Activated CD4-positive, alpha-beta T cell treated with anti-CD3 and anti-CD28 coated beads, Interleukin-2, Interleukin-4, amounts not matched to agents 100 ng/mL and 50 ng/mL, durations not matched to agents 16 hours and 8 hours (primary cell): ENCODE measurements at regions not wholly inside any gene's neighbourhood (a gene's known extent, or its start where the extent isn't known, plus 50 kb on each side); places are given as distances from the start of the nearest gene placed in this dataset.
"Not testable (repeated sequence)": the region's sequence is repeated elsewhere in the genome, so short reads cannot be mapped to it uniquely, and the experiment has no call there.

ENCODE experiments used
- DNase-seq: peaks from one replicate; pipeline ENCODE4 v3.0.0-alpha.2; 2020; ENCODE audit warnings: low spot score

DNA sequence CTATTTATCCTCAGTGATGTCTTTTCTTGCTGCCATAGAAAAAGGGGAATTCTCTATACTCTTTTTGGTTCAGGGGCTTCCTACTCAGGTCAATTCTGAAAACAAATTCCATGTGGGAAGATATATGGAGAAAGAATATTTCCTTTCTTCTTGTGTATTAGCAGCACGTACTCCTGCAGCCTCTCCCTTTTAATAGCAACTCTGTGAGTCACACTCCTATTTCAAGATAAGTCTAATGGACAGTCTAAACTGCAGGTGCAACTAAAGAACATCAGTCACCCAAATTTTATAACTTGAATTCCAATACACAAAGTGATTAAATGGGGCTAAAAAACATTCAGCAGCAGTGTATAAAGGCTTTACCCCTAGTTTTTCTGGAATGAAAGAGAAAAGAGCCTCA is 942.2 kb downstream of the CNTNAP5 start:
- DNase-seq, result no peak

DNA sequence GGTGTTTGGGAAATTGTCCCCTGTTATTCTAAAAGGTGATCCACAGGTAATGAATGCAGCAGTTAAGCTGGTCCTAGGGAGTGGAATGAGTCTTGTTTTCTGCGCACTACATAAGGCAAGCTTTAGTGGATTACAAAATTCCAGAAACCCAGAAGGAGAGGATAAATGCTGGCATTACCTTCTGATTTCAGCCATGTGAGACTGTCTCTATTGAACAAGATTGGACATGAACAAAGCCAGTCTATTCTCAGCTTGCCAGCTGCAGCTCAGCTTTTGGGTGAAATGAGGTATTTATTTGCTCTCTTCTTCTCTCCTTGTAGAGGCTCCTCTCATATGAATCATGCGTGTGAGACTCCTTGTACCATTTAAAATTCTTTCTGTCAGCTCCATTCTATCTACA is 944.9 kb downstream of the CNTNAP5 start:
- no peak for DNase-seq

DNA sequence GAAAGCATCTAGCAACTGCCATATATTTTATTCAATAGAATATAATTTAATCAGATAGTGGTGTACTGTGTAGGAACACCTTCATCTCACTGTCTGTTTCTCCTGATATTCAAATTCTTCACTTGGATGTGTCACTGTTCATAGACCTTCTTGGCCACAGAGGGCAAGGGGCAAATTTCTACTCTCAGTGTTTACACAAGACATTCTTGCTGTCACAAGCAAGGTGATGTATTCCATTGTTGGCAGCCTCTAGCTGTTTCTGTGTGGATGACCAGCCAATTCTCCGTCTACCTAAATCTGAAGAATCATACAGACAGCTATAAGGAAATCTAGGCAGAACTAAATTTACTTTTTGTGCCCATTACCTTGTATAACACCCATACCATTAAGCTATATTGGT is 948.3 kb downstream of the CNTNAP5 start:
- DNase-seq, result no peak

DNA sequence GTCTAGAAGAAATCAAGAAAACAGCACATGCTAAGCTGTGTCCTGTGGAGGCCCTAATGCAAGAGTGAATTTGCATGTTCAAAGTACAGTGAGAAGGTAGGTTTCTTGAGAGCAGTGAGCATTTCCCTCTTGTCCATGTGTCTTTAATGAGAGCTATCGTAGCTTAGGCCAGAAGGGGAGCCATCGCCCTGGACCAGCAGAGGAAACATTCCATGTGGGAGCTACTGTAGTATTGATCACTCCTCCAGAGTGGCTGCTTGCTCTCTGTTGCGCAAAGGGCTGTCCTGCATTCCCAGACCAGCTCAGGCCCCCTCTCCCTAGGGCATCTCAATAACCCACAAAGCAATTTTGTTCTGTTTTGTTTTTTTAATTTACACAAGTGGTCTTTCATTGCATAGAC is 950.1 kb downstream of the CNTNAP5 start:
- no peak for DNase-seq

DNA sequence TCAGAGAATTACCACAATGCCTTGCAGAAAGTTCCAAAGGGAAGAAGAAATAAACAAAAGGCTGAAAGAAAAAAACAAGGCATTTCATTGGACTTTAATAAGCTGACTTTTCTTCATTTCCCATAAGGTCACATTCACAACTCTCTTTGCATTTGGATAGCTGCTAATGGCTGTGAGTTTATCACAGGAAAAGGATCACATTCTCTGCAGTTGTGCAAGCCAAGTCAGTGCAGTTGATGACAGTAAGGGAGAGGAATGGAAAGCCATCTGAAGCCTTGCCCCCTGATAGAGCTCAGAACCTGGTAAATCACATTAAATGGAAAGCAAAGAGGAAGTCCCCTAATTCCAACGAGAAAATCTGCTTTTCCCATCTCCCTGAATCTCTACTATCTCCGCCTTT is 950.6 kb downstream of the CNTNAP5 start:
- no peak for DNase-seq

DNA sequence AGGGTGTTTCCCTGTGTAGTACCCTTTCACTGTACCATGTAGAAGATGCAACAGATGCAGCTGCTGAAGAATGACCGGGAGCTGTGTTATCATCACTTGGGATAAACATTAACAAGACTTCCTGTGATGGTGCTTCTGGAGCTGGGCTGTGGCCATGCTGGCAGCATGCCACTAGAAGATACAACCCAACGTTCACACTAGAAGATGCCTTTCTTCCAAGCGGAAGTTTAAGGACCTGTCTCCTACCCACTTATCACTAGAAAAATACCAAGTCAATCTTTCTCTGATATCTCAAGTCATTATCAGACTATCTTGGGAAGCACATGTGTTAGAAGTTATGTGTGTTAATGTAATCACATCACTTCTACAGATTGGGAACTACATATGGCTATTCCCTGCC is 953.5 kb downstream of the CNTNAP5 start:
- DNase-seq, result no peak

DNA sequence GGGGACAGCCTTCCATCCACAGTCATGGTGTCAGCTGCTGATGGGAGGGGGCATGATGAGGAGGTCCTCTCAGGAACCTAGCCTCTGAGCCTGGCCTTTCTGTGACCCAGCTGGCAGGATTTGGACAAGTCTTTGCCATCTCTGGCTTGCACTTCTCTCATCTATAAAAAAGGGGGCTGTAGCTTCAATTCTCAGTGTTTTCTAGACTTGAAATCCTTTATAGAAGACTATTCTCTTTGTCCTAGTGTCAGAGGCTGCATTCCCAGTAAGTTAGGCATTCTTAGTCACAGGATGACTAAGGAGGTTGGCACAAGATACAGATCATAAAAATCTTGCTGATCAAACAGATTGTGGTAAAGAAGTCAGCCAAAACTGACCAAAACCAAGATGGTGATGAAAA is 958.5 kb downstream of the CNTNAP5 start:
- DNase-seq, result no peak

DNA sequence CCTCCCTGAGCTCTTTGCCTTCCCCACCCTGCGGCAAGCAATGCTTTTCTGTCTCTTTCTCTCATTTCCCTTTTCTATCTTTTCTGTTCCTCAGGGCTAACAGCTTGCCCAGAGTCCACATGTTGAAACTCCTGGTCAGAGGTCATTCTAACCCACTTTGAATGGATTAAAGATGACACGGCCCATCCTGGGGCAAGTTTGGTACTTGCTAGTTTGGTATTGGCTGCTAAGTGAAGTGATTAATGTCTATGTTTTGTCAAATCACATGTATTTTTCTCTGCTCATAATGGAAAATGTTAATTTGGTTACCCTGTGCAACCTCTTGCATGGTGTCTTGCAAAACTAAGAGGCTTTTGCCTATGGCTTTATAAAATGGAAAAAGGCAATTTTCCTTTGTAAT is 960.2 kb downstream of the CNTNAP5 start:
- DNase-seq, result no peak

DNA sequence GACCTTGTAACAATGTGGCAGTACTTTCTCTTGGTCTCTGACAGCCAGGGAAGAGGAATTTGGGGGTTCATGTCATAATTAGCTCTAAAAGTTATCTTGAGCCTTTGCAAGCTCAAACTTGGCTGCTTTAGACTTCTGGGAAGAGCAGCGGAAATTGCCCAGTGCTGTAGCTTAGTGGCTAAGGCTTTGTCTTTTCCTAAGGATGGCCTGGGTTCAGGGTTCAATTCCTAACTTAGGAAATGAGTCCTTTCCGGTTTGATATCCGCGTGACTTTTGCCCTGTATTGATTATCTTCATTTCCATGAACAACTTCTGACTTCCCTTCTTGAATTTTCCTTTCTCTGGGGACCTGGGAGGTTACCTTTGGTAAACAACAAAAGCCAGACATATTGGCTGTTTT is 961.0 kb downstream of the CNTNAP5 start:
- DNase-seq, result no peak

DNA sequence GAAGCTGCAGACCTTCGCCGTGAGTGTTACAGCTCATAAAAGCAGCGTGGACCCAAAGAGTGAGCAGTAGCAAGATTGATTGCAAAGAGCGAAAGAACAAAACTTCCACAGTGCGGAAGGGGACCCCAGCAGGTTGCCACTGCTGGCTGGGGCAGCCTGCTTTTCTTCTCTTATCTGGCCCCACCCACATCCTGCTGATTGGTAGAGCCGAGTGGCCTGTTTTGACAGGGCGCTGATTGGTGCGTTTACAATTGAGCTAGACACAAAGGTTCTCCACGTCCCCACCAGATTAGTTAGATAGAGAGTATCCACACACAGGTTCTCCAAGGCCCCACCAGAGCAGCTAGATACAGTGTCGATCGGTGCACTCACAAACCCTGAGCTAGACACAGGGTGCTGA is 961.8 kb downstream of the CNTNAP5 start:
- DNase-seq, result not testable (repeated sequence)

DNA sequence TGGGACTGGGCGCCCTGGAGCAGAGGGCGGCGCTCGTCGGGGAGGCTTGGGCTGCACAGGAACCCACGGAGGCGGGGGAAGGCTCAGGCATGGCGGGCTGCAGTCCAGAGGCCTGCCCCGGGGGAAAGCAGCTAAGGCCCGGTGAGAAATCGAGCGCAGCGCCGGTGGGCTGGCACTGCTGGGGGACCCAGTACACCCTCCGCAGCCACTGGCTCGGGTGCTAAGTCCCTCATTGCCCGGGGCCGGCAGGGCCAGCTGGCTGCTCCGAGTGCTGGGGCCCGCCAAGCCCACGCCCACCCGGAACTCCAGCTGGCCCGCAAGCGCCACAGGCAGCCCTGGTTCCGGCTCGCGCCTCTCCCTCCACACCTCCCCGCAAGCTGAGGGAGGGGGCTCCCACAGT is 962.3 kb downstream of the CNTNAP5 start:
- DNase-seq, result not testable (repeated sequence)

DNA sequence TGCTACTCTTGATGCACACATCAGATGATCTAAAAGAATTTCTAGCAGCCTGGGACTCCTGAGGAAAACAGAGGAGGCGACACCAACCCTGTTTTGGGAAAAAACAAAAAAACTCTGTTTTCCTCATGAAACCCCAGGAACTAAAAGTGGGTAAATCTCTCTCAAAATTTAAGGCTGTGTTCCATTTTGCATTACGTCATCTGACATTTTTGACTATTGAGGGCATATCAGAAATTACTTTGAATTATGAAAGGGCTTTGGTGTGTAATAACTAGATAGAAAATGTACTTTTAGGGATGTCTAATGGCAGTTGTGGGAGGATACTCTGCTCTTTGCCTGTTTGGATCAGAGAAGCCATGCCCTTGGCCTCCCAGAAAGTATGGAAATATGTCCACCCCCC is 963.0 kb downstream of the CNTNAP5 start:
- DNase-seq, result no peak

DNA sequence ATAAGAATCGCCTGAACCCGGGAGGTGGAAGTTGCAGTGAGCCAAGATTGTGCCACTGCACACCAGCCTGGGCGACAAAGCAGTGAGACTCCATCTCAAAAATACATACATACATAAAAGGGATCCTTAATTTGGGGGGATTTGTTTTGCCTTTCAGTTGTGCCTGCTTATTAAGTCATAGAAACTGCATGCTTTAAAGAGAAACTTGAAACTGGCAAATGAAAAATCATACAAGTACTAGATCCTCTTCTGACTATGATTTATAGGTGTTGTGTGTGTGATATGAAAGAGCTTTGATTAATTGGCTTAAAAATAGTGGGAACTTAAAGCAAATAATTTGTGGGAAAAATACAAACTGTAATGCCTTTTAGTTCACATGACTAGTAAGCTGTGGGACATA is 963.7 kb downstream of the CNTNAP5 start:
- no peak for DNase-seq

DNA sequence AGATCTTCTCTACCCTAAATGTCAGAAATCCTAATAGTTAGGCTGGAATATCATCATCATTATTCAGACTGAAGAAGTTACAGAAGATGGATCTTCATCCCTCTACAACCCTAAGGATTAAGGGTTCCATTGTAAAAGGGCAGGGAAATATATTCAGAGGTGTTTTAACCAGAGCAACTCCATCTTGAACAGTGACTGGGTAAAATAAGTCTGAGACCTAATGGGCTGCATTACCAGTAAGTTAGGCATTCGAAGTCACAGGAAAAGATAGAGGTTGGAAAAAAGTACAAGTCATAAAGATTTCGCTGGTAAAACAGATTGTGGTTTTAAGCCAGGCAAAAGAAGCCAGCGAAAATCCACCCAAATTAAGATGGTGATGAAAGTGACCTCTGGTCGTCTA is 968.7 kb downstream of the CNTNAP5 start:
- no peak for DNase-seq

DNA sequence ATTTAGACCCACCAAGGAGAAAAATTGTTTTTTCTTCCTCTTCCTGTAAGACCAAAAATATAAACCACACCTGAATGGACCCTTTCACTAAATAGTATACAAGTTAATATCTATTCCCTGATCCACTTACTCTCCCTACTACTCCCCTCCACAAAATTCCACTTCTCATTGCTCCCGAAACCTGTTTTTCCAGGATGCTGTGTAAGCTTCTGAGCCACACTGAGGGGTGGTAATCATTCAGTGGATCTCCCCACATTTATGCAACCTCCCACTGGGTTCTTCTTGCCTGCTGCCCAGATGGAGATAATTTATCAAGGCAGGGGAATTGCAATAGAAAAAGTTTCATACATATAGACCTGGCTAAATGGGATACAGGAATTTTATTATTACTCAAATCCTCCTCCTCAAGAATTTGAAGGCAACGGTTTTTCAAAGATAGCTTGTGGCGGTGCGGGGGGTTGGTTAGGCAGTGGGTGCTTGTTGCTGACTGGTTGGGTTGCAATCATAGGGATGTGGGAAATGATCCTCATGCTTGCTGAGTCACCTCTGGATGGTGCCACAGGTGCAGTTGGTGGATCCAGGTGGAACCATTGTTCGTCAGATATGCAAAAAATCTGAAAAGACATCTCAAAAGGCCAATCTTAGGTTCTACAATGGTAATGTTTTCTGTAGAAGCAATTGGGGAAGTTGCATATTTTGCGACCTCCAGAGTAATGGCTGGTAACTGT is 970.3 kb downstream of the CNTNAP5 start:
- no peak for DNase-seq

DNA sequence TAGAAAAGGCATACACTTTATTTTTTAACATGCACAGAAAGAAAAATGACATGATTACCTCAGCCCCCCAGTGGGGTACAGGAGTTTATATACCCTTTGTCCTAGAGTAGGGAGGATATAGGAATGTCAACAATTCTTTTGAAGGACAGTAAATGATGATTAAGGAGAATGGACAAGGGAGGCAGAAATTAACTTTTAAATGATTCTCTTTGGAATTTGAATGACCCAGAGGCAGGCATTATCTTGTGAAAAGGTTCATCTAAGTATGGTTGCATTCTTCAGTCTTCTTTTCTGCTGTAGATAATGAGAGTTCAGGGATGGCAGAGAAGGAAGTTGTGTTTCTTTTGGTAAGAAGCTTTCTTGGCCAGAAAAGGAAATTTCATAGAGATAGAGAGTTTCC is 971.3 kb downstream of the CNTNAP5 start:
- no peak for DNase-seq

DNA sequence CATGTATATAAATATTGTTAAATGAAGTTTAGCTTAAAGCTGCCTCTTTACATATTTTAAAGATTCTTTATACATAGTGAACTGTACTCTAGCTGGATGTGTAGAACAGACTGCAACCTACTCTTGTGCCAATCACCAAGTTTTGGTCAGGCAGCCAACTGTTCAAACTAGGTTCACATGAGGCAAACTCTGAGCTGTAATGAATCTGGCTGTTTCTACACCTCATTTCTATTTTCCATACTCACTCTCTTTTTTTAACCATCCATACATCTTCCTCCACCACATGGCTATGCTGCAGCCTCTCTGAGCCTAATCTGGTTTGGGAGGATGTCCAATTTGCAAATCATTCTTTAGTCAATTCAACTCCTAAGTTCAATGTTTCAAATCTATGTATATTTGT is 974.8 kb downstream of the CNTNAP5 start:
- DNase-seq, result no peak

DNA sequence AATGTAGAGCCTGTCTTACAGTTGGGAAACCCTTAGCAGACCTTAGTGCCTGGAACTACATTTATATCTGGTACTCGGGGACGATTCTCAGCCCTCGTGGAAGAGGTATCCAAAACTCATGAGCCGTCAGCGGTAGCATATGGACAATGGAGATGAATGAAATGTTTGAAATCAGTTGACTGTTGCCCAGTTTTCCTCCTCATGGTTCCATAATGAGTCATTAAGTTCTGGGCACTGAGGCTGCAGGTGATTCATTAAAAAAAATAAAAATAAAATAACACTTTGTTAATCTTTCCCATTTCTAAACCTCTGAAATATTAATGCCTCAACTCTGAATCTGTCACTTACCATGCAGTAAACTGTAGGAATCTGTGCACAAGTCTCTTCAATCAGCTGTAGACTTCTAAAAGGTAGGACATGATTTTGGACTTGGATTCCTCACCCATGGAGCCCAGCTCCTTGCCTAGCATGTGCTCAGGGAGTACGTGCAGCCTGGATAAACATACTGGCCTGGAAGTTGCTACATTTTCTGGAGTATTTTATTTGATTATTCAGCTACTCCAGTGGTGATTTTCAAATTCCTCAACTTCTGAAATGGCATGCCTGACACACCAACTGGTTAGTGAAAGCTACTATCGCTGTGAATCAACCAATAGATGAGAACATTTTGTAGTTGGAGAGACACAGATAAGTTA is 979.2 kb downstream of the CNTNAP5 start:
- no peak for DNase-seq

DNA sequence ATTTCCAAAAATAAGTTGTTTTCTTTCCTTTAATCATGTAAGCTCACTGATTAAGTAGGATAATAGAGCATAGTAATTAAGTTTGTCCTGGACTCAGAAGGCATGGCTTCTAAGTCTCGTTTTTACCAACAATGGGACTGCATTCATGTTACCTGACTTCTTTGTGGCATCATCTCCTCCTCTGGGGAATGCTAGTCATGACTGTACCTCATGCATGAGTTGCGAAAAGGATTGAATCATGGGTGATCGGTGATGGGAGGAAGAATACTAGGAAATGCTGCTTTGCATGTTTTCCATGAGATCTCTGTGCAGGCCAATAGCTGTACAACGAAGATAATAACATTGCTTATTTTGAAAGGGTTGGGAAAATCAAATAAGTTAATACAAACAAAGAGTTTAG is 981.6 kb downstream of the CNTNAP5 start:
- DNase-seq, result no peak

DNA sequence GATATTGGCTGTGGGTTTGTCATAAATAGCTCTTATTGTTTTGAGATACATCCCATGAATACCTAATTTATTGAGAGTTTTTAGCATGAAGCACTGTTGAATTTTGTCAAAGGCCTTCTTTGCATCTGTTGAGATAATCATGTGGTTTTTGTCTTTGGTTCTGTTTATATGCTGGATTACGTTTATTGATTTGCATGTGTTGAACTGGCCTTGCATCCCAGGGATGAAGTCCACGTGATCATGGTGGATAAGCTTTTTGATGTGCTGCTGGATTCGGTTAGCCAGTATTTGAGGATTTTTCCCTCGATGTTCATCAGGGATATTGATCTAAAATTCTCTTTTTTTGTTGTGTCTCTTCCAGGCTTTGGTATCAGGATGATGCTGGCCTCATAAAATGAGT is 1003.6 kb downstream of the CNTNAP5 start:
- DNase-seq, result not testable (repeated sequence)

DNA sequence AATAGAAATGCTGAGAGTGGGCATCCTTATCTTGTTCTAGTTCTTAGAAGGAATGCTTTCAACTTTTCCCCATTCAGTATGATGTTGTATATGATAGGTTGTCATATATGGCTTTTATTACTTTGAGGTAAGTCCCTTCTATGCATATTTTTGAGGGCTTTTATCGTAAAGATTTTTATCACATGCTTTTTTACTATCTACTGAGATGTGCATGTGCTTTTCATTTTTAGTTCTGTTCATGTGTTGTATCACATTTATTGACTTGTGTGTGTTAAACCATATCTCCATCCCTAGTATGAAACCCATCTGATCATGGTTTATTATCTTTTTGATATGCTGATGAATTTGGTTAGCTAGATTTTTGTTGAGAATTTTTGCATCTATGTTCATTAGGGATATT is 1008.8 kb downstream of the CNTNAP5 start:
- DNase-seq, result no peak

DNA sequence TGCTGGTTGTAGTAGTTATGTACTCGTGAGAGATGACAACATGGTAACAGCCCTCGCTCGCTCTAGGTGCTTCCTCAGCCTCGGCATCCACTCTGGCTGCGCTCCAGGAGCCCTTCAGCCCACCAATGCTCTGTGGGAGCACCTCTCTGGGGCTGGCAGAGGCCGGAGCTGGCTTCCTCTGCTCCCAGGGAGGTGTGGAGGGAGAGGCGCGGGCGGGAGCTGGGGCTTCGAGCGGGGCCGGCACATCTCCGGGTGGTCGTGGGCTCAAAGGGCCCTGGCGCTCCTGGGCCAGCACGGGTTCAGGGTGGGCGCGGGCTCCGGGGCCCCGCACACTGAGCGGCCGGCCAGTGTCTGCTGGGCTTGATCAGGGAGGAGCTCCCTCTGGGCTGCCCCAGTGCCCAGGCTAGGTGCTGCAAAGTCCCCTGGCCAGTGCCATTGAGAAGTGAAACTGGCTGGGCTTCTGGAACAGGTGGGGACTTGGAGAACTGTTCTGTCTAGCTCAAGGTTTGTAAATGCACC is 1012.1 kb downstream of the CNTNAP5 start:
- no peak for DNase-seq

DNA sequence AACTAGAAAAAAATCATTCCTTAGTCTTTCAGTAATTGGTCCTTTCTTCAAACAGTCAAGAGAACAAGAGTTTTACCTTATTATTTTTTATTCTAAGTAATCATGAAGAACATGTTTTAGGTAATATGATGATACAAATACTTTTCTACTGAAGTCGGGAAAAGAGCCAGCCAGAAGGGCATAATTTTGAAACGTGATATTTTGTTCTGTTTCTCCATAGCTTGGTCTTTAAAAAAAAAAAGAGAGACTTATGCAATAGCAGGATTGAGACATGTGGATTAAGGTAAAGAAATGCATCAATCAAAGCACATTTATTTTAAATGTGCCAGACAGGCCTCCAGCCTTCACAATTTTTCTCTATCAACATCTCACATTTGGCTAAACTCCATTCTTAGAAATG is 1016.8 kb downstream of the CNTNAP5 start:
- no peak for DNase-seq

DNA sequence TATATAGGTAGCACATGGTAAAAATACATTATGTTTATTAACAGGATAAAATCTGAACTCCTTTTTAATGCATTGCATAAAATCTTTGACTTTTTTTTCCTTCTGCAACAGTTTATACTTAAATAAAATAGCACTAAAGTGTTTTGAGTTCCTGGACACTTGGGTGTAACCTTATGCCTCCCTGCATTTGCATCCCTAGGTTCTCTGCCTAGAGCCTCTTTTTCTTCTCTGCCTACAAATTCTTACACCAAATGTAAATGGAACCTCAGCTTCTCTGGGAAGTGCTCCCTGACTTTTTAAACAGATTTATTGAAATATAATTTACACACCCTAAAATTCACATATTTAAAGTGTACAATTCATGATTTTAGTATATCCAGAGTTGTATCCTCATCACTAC is 1017.6 kb downstream of the CNTNAP5 start:
- DNase-seq, result no peak
